A673 (cell line): ENCODE measurements at regions not wholly inside any gene's neighbourhood (a gene's known extent, or its start where the extent isn't known, plus 50 kb on each side); places are given as distances from the start of the nearest gene placed in this dataset.
A peak's percentile ranks its signal among the peaks of the same experiment; 100 is the strongest.

Experiments used
- EZH2 ChIP-seq: fragments of 200-600 bp; sonication (generic); IDR thresholded peaks from 2 replicates; pipeline ENCODE4 v1.6.1; 2017; ENCODE audit warnings: borderline replicate concordance, low read depth, mild to moderate bottlenecking, mixed read lengths, antibody characterized with exemption, low read length; ENCODE audit not compliant: poor library complexity, severe bottlenecking
- TF ChIP-seq, protein P1 (sequence below): fragments of 300-800, 200-600 bp; sonication (generic); conservative IDR thresholded peaks from 2 replicates; pipeline ENCODE4 v1.5.1; 2017; ENCODE audit warnings: low read depth, mild to moderate bottlenecking, antibody characterized with exemption, low read length, moderate library complexity, mixed read lengths

DNA sequence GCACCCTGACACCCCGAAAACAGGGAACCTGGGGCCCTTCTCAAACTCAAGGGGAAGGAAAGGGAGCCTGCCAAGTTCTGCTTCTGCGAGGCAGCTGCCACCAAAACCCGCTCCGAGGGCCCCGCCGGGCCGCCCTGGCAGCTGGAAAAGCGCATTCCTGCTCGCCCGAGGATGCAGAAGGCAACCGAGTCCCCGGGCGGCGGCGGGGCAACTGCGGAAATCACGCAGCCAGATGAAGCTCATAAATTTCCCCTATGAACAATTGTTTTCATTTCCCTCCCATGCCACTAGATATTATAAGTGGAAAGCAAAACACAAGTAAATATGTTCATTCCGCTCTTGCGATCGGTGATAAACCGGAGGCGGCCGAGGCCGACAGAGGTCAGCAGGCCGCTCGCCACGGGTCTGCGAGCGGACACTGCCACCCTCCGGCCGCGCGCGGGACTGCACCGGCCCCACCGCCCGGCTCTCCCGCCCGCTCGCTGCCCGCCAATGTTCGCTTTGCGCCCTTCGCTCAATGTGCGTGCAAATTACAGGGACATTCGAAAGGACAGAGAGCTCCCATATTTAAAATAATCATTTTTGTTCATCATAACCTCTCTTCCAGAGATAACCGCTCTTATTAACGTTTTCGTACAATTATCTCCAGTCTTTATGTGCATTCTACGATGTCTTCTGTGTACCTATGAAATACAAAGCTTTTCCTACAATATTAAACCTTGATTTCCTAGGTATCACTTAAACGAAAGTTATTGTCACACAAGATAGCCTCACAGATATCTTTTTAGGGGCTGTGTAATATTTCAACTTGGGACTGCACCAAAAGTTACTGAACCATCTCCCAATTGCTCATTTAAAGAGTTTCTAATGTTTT is 120.8 kb upstream of the ZNF507 start:
- TF ChIP-seq, protein P1, sequence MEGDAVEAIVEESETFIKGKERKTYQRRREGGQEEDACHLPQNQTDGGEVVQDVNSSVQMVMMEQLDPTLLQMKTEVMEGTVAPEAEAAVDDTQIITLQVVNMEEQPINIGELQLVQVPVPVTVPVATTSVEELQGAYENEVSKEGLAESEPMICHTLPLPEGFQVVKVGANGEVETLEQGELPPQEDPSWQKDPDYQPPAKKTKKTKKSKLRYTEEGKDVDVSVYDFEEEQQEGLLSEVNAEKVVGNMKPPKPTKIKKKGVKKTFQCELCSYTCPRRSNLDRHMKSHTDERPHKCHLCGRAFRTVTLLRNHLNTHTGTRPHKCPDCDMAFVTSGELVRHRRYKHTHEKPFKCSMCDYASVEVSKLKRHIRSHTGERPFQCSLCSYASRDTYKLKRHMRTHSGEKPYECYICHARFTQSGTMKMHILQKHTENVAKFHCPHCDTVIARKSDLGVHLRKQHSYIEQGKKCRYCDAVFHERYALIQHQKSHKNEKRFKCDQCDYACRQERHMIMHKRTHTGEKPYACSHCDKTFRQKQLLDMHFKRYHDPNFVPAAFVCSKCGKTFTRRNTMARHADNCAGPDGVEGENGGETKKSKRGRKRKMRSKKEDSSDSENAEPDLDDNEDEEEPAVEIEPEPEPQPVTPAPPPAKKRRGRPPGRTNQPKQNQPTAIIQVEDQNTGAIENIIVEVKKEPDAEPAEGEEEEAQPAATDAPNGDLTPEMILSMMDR = peak; percentile 89
- no peak for TF ChIP-seq EZH2
